Stimulated activated naive B cell treated with anti-CD40 and anti-IgM and Interleukin-4, amounts not matched to agents 10 μg/mL and 1 μg/mL and 100 μg/mL, for 72 hours (primary cell): ENCODE measurements at regions not wholly inside any gene's neighbourhood (a gene's known extent, or its start where the extent isn't known, plus 50 kb on each side); places are given as distances from the start of the nearest gene placed in this dataset.

ENCODE experiments used
- ATAC-seq, 2 donors: fragments of 150-1000 bp; cut with Tn5 transposase; replicated peaks; 2 replicates each; pipeline ENCODE4 v1.10.0; 2021; ENCODE audit warnings: moderate library complexity in 1 of 2
- DNase-seq: peaks from one replicate; pipeline ENCODE4 v3.0.0; 2021
- H3K27ac Mint-ChIP-seq: one replicate; pipeline ENCODE4 v1.8.0; 2022; ENCODE audit warnings: mild to moderate bottlenecking, mixed read lengths
- H3K27me3 Mint-ChIP-seq, 2 donors: one replicate each; pipeline ENCODE4 v1.8.0; 2022; ENCODE audit warnings: mixed read lengths in 2 of 2
- H3K36me3 Mint-ChIP-seq, 2 donors: one replicate each; pipeline ENCODE4 v1.8.0; 2022; ENCODE audit warnings: mixed read lengths in 2 of 2, mild to moderate bottlenecking in 1 of 2
- H3K4me1 Mint-ChIP-seq, 2 donors: one replicate each; pipeline ENCODE4 v1.8.0; 2022; ENCODE audit warnings: mixed read lengths in 2 of 2, mild to moderate bottlenecking in 1 of 2
- H3K4me3 Mint-ChIP-seq, 2 donors: one replicate each; pipeline ENCODE4 v1.8.0; 2022; ENCODE audit warnings: mild to moderate bottlenecking in 2 of 2, mixed read lengths in 2 of 2, moderate library complexity in 1 of 2
- H3K9me3 Mint-ChIP-seq, 2 donors: one replicate each; pipeline ENCODE4 v1.8.0; 2022; ENCODE audit warnings: mixed read lengths in 2 of 2, mild to moderate bottlenecking in 1 of 2

- Mint-ChIP-seq H3K27ac (no peak overlapping the region), H3K9me3 (peaks cover 0 to 8% of the 10 kb centered on the region in 2 donors), H3K4me3 (no peak overlapping the region), H3K36me3 (no peaks in the 10 kb centered on the region), H3K4me1 (no peaks in the 10 kb centered on the region), H3K27me3 (no peaks in the 10 kb centered on the region)
- no peak for DNase-seq
- no peak for ATAC-seq
Measured at GRCh38 chr4:137238456-137239162, 293.7 kb downstream of the PCDH18 start.

DNA sequence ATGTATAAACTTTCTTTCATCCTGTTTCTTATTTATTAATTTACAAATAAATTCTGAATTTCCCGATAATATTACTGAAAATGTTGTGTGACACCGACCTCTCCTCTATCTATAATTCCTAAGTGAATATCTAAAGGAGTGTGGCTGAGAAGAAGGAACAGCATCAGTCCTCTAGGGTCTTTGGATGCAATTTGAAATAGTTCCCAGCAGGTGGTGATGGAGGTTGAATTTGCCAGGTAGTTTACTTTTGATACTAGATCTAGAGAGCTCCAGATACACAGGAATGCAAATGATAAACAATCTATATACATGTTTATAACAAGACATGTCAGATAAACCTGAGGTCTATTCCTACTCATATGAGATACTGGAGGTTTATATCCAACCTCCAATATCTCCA is 305.4 kb downstream of the PCDH18 start:
- Mint-ChIP-seq H3K4me3 (no peak overlapping the region), H3K36me3 (no peaks in the 10 kb centered on the region), H3K4me1 (no peaks in the 10 kb centered on the region), H3K9me3 (peaks cover 0 to 5% of the 10 kb centered on the region in 2 donors), H3K27ac (no peak overlapping the region), H3K27me3 (no peaks in the 10 kb centered on the region)
- DNase-seq: no peak
- no peak for ATAC-seq

- Mint-ChIP-seq H3K4me1 (no peaks in the 10 kb centered on the region), H3K27ac (no peak overlapping the region), H3K36me3 (no peaks in the 10 kb centered on the region), H3K9me3 (peaks cover 0 to 7% of the 10 kb centered on the region in 2 donors), H3K27me3 (no peaks in the 10 kb centered on the region), H3K4me3 (no peak overlapping the region)
- no peak for ATAC-seq
- no peak for DNase-seq
Measured at GRCh38 chr4:137226221-137226620, 306.1 kb downstream of the PCDH18 start.

DNA sequence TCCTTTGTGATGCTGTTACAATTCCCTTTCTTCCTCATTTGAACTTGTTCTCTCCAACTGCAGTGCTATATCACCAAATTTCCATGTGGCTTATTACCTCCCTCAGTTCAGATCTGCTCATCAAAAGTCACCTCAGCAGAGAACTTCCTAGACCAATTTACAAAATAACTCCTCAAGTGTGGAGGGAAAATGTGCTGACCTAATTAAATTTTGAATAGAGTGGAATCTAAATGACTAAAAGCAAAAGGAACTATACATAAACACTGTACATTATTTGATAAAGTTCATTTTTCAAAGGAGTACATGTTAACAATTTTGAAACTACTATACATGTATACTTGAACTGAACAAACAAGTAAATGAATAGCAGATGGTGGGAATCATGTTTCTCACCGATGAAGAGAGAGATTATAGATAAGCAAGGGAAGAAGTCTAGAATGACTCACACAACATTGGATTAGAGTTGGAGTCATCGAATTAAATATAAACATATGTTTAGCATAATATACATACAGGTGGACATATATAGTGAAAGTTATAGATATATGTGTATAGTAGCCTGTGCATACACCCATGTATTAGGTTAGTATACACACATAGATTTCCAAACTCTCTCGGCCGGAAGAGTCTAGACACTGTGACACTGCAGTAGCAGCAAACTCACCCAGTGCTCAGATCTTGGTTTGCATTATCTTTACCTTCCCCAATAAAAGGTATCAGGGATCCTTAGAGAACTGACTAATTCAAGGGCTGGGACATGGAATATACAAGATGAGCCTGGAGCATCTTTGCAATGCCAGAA is 318.7 kb downstream of the PCDH18 start:
- no peak overlapping the region for H3K4me3 Mint-ChIP-seq
- ATAC-seq (no peak), DNase-seq (no peak)
- no peaks in the 10 kb centered on the region for H3K36me3 Mint-ChIP-seq
- no peaks in the 10 kb centered on the region for H3K27me3 Mint-ChIP-seq
- H3K27ac Mint-ChIP-seq: no peak overlapping the region
- no peaks in the 10 kb centered on the region for H3K4me1 Mint-ChIP-seq
- H3K9me3 Mint-ChIP-seq: peaks cover 0 to 5% of the 10 kb centered on the region in 2 donors

DNA sequence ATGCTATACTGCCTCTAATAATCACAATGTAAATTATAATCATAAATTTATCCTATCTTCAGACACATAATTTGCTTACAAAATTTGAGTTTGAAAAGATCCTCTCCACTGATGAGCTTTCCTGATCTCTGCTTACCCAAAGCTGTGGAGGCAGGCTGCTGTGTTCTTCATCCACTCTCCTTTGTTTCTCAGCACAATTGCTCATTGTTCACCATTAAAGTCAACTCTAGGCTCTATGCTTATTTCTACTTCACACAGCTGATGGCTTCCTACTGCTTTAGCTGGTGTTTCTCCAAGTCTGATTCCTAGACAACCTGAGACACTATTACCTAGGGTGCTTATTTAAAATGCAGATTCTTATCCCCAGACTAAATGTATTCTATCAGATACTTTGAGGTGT is 319.7 kb downstream of the PCDH18 start:
- H3K27ac Mint-ChIP-seq: no peak overlapping the region
- H3K9me3 Mint-ChIP-seq: peaks cover 0 to 5% of the 10 kb centered on the region in 2 donors
- no peaks in the 10 kb centered on the region for H3K36me3 Mint-ChIP-seq
- no peaks in the 10 kb centered on the region for H3K27me3 Mint-ChIP-seq
- H3K4me1 Mint-ChIP-seq: no peaks in the 10 kb centered on the region
- no peak for DNase-seq
- ATAC-seq: no peak
- no peak overlapping the region for H3K4me3 Mint-ChIP-seq

DNA sequence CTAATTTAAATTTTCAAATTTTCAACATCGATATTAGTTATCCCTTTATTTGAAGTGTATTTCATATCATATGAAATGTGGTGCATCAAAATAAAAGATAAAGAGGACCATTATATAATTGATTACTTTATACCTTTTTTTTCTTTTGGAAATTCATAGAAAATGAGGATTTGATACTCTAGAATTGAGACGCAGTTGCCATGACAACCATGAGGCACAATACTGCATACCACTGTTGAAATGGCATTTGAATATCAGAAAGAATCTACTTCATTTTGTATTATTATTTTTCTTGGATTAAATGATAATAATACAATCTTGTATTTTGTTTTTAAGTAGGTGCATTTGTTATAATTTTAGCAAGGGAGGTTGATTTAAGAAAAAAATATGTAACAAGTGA is 323.1 kb downstream of the PCDH18 start:
- H3K36me3 Mint-ChIP-seq: no peaks in the 10 kb centered on the region
- no peak for ATAC-seq
- H3K4me1 Mint-ChIP-seq: no peaks in the 10 kb centered on the region

GRCh38 chr4:137206781-137207180 is 325.5 kb downstream of the PCDH18 start:
- no peaks in the 10 kb centered on the region for H3K4me1 Mint-ChIP-seq
- no peak for ATAC-seq
- no peaks in the 10 kb centered on the region for H3K36me3 Mint-ChIP-seq
- H3K4me3 Mint-ChIP-seq: no peak overlapping the region
- DNase-seq: no peak
- no peak overlapping the region for H3K27ac Mint-ChIP-seq
- H3K9me3 Mint-ChIP-seq: peaks cover 0 to 5% of the 10 kb centered on the region in 2 donors
- no peaks in the 10 kb centered on the region for H3K27me3 Mint-ChIP-seq

More for the DNA sequence above, 323.1 kb downstream of the PCDH18 start:
- no peak for DNase-seq
- H3K27me3 Mint-ChIP-seq: no peaks in the 10 kb centered on the region
- no peak overlapping the region for H3K27ac Mint-ChIP-seq
- no peak overlapping the region for H3K4me3 Mint-ChIP-seq
- peaks cover 0 to 5% of the 10 kb centered on the region in 2 donors for H3K9me3 Mint-ChIP-seq

- Mint-ChIP-seq H3K36me3 (no peaks in the 10 kb centered on the region), H3K27me3 (no peaks in the 10 kb centered on the region), H3K27ac (no peak overlapping the region), H3K4me3 (no peak overlapping the region), H3K9me3 (no peaks in the 10 kb centered on the region), H3K4me1 (no peaks in the 10 kb centered on the region)
- DNase-seq (no peak), ATAC-seq (no peak)
Measured at GRCh38 chr4:137203601-137204000, 328.7 kb downstream of the PCDH18 start.

DNA sequence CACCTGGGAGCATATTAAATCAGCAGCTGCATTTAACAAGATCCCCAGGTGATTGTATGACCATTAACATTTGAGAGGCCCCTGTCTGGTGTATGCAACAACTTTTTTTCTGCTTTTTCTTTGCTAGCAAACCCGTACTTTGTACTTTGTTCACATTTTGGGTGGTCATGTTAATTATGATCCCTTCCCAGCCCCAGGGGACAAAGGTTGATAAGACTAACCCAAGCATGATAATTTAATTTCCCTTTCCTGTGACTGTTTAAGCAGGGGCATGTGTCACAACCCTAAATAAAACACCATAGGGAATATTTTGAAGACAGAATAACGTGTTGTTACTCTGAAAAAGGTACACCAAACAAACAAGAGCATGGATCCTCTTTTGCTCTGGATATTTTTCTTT is 332.0 kb downstream of the PCDH18 start:
- Mint-ChIP-seq H3K9me3 (no peaks in the 10 kb centered on the region), H3K36me3 (no peaks in the 10 kb centered on the region), H3K27ac (no peak overlapping the region), H3K27me3 (no peaks in the 10 kb centered on the region), H3K4me1 (no peaks in the 10 kb centered on the region), H3K4me3 (no peak overlapping the region)
- DNase-seq (no peak), ATAC-seq (no peak)

DNA sequence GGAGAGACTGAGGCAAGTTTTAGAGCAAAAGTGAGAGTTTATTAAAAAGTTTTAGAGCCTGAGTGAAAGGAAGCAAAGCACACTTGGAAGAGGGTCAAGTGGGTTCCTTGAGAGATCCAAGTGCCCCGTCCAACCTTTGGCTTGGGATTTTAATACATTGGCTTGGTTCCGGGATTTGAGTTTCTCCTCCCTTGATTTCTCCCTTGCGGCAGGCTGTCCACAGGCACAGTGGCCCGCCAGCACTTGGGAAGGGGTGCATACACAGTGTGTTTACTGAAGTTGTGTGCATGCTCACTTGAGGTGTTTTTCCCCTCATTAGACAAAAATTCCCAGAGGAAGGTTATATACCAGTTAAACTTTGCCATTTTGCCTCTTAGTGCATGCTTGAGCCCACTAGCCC is 333.5 kb downstream of the PCDH18 start:
- H3K4me3 Mint-ChIP-seq: no peak overlapping the region
- no peaks in the 10 kb centered on the region for H3K36me3 Mint-ChIP-seq
- no peaks in the 10 kb centered on the region for H3K4me1 Mint-ChIP-seq
- H3K27me3 Mint-ChIP-seq: no peaks in the 10 kb centered on the region
- H3K27ac Mint-ChIP-seq: no peak overlapping the region
- DNase-seq (no peak), ATAC-seq (no peak)
- H3K9me3 Mint-ChIP-seq: no peaks in the 10 kb centered on the region

DNA sequence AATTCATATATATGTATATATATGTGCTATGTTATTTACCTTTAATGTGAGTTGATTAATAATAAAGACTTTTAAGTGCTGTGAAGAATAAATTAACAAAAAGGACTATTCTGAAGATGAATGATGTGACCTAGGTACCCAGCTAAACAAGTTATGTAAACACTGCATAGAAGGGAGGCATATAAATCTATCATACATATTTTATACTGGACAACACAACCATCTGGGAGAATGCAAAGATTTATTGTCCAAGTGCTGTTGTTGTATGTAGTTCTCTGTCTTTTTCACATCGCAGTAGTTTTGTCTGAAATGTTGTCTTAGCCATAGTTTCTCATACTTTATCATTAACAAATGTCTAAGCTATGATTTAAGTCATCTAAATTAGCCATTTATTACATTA is 337.6 kb downstream of the PCDH18 start:
- no peaks in the 10 kb centered on the region for H3K27me3 Mint-ChIP-seq
- H3K27ac Mint-ChIP-seq: no peak overlapping the region
- no peak overlapping the region for H3K4me3 Mint-ChIP-seq
- H3K36me3 Mint-ChIP-seq: no peaks in the 10 kb centered on the region
- no peaks in the 10 kb centered on the region for H3K9me3 Mint-ChIP-seq
- H3K4me1 Mint-ChIP-seq: no peaks in the 10 kb centered on the region
- ATAC-seq: no peak
- DNase-seq: no peak

DNA sequence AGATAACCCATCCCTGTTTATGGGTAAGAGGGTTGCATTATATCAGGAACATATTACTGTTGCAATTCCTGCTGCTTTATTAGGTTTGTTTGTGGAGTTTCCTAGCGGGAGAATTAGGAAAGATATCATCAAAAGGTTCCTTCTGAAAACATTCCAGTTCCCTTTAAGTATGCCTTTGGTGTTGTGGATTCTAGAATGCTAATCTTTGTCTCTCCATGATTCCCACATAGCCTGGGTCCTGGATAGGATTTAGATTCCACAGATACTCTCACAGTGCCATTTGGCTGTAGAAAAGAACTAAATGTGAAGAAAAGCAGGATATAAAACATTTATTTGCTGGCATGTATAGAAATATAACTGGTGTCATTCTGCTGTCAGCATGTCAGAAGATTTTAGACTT is 338.7 kb downstream of the PCDH18 start:
- Mint-ChIP-seq H3K36me3 (no peaks in the 10 kb centered on the region), H3K27ac (no peak overlapping the region), H3K4me3 (no peak overlapping the region), H3K4me1 (no peaks in the 10 kb centered on the region), H3K9me3 (no peaks in the 10 kb centered on the region), H3K27me3 (no peaks in the 10 kb centered on the region)
- ATAC-seq (no peak), DNase-seq (no peak)

DNA sequence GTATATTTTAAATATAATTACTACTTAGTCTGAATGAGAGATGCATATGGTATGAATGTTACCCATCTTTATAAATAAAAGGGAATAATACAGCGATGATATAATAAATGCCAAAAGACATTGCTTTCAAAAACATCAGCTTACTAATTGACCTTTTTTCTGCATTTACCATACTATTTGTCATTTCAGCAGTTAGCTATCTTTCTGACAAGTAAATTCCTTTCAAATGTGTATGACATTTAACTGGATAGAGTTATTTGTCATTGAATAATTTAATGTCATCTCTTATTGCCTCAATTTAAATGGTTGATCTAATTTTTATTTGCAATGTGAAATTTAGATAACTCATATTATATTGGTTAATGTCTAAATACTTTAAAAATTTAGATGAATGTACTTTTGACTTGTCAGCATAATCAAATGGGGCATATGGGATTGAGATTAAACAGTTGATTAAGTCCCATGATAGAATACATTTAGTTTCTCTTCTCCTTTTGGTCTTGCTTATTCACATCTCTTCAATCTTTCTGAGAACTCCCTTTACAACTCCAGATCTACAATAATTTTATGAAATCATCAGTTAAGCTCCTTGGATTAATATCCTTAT is 350.9 kb downstream of the PCDH18 start:
- DNase-seq: no peak
- Mint-ChIP-seq H3K27me3 (no peaks in the 10 kb centered on the region), H3K36me3 (no peaks in the 10 kb centered on the region), H3K9me3 (peaks cover 0 to 2% of the 10 kb centered on the region in 2 donors), H3K27ac (no peak overlapping the region), H3K4me3 (no peak overlapping the region), H3K4me1 (no peaks in the 10 kb centered on the region)
- ATAC-seq: no peak

DNA sequence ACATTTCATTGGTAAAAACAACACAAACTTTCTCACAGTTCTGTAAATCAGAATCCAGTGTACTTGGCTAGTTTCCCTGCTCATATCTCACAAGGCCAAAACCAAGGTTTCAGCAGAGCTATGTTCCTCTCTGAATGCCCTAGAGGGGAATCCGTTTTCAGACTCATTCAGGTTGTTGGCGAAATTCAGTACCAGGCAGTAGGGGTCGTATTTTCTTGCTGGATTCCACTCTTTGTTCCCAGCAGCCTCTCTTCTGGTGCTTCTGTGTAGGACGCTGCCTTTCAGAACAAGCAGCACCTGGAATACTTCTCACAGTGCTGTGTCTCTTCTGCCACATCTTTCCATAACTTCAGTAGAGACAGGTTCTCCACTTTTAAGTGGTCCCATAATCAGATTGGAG is 351.9 kb downstream of the PCDH18 start:
- H3K4me3 Mint-ChIP-seq: no peak overlapping the region
- H3K36me3 Mint-ChIP-seq: no peaks in the 10 kb centered on the region
- DNase-seq (no peak), ATAC-seq (no peak)
- H3K27me3 Mint-ChIP-seq: no peaks in the 10 kb centered on the region
- H3K27ac Mint-ChIP-seq: no peak overlapping the region
- H3K4me1 Mint-ChIP-seq: no peaks in the 10 kb centered on the region
- H3K9me3 Mint-ChIP-seq: peaks cover 0 to 2% of the 10 kb centered on the region in 2 donors

DNA sequence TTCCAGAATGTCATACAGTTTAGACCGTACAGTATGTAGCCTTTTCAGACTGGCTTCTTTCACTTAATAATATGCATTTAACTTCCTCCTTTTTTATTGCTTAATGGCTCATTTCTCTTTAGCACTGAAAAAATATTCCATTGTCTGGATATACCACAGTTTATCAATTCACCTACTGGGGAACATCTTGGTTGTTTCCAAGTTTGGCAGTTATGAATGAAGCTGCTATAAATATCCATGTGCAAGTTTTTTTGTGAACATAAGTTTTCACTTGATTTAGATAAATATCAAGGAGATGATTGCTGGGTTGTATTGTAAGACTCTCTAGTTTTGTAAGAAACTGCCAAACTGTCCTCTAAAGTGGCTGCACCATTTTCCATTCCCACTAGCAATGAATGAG is 375.5 kb downstream of the PCDH18 start:
- Mint-ChIP-seq H3K4me1 (no peaks in the 10 kb centered on the region), H3K27me3 (no peaks in the 10 kb centered on the region), H3K9me3 (peaks cover 0 to 4% of the 10 kb centered on the region in 2 donors), H3K36me3 (no peaks in the 10 kb centered on the region), H3K27ac (no peak overlapping the region), H3K4me3 (no peak overlapping the region)
- DNase-seq (no peak), ATAC-seq (no peak)
